Fibroblast of lung (primary cell): ENCODE measurements at regions not wholly inside any gene's neighbourhood (a gene's known extent, or its start where the extent isn't known, plus 50 kb on each side); places are given as distances from the start of the nearest gene placed in this dataset.

ENCODE experiments used
- DNase-seq, 2 donors: peaks; one replicate each; pipeline versions ENCODE4 v3.0.0 to v3.0.0-alpha.2; 2010; ENCODE audit warnings: low read depth in 2 of 2
- H2AFZ ChIP-seq: 2 replicates; pipeline ENCODE4 v1.5.1; 2012; ENCODE audit warnings: low read length, control low read depth, inconsistent platforms
- H3K27ac ChIP-seq: 2 replicates; pipeline ENCODE4 v1.5.1; 2011; ENCODE audit warnings: low read length, control low read depth; ENCODE audit not compliant: insufficient read depth
- H3K27me3 ChIP-seq: 2 replicates; pipeline ENCODE4 v1.5.1; 2011; ENCODE audit warnings: mild to moderate bottlenecking, low read length; ENCODE audit not compliant: control insufficient read depth, insufficient read depth
- H3K36me3 ChIP-seq: 2 replicates; pipeline ENCODE4 v1.5.1; 2011; ENCODE audit warnings: low read length; ENCODE audit not compliant: control insufficient read depth, insufficient read depth
- H3K4me1 ChIP-seq: 2 replicates; pipeline ENCODE4 v1.5.1; 2011; ENCODE audit warnings: low read length; ENCODE audit not compliant: control insufficient read depth, insufficient read depth; ENCODE audit errors: extremely low read depth
- H3K4me2 ChIP-seq: 2 replicates; pipeline ENCODE4 v1.5.1; 2011; ENCODE audit warnings: low read length, control low read depth; ENCODE audit not compliant: insufficient read depth; ENCODE audit errors: extremely low read depth
- H3K4me3 ChIP-seq, 4 experiments: fragments of 200-600 bp in 1 of 4; sonication (generic) in 1 of 4; replicated peaks in 1 of 4; 2 replicates each; pipeline ENCODE4 v1.5.1; 2011 to 2016; ENCODE audit warnings: low read length in 4 of 4, low read depth in 3 of 4, mild to moderate bottlenecking in 3 of 4, control low read depth in 2 of 4, inconsistent platforms in 1 of 4, mixed read lengths in 1 of 4; ENCODE audit not compliant: insufficient read depth in 1 of 4; ENCODE audit errors: control extremely low read depth in 1 of 4
- H3K79me2 ChIP-seq: 2 replicates; pipeline ENCODE4 v1.5.1; 2012; ENCODE audit warnings: mild to moderate bottlenecking, low read length, inconsistent platforms; ENCODE audit not compliant: control insufficient read depth, insufficient read depth
- H3K9ac ChIP-seq: 2 replicates; pipeline ENCODE4 v1.5.1; 2011; ENCODE audit warnings: mild to moderate bottlenecking, low read length, control low read depth; ENCODE audit not compliant: insufficient read depth
- H3K9me3 ChIP-seq: 2 replicates; pipeline ENCODE4 v1.5.1; 2012; ENCODE audit warnings: low read depth, low read length; ENCODE audit not compliant: control insufficient read depth, insufficient read depth
- H4K20me1 ChIP-seq: 2 replicates; pipeline ENCODE4 v1.5.1; 2011; ENCODE audit warnings: low read length; ENCODE audit not compliant: control insufficient read depth, insufficient read depth; ENCODE audit errors: extremely low read depth
- EZH2 ChIP-seq: IDR thresholded peaks from 2 replicates; pipeline ENCODE4 v1.5.1; 2012; ENCODE audit warnings: low read length, control low read depth, mild to moderate bottlenecking; ENCODE audit errors: missing control alignments
- TF ChIP-seq, protein P1 (sequence below), 2 donors: IDR thresholded peaks in 1 of 2; conservative IDR thresholded peaks in 1 of 2; 1 replicate in 1 of 2; 2 replicates in 1 of 2; pipeline ENCODE4 v1.5.1; 2011 to 2012; ENCODE audit warnings: low read length in 2 of 2, control low read depth in 1 of 2, inconsistent platforms in 1 of 2, low read depth in 1 of 2, mild to moderate bottlenecking in 1 of 2

GRCh38 chr7:132023466-132023865 lies 467.0 kb upstream of the PODXL start:
- Histone ChIP-seq H3K4me3 (no peak overlapping the region), H3K36me3 (no peaks in the 10 kb centered on the region), H3K9me3 (no peaks in the 10 kb centered on the region), H4K20me1 (no peaks in the 10 kb centered on the region), H3K9ac (no peak overlapping the region), H3K27me3 (peaks cover 3% of the 10 kb centered on the region), H3K4me1 (no peaks in the 10 kb centered on the region), H2AFZ (no peak overlapping the region), H3K79me2 (no peaks in the 10 kb centered on the region), H3K27ac (no peak overlapping the region), H3K4me2 (no peak overlapping the region)
- no peak for DNase-seq
- TF ChIP-seq, protein P1, sequence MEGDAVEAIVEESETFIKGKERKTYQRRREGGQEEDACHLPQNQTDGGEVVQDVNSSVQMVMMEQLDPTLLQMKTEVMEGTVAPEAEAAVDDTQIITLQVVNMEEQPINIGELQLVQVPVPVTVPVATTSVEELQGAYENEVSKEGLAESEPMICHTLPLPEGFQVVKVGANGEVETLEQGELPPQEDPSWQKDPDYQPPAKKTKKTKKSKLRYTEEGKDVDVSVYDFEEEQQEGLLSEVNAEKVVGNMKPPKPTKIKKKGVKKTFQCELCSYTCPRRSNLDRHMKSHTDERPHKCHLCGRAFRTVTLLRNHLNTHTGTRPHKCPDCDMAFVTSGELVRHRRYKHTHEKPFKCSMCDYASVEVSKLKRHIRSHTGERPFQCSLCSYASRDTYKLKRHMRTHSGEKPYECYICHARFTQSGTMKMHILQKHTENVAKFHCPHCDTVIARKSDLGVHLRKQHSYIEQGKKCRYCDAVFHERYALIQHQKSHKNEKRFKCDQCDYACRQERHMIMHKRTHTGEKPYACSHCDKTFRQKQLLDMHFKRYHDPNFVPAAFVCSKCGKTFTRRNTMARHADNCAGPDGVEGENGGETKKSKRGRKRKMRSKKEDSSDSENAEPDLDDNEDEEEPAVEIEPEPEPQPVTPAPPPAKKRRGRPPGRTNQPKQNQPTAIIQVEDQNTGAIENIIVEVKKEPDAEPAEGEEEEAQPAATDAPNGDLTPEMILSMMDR (conservative IDR thresholded peaks at IDR 0.05 in 1 of 2, IDR thresholded peaks at IDR 0.05 in 1 of 2; ENCODE audit: low read depth in 1 of 2, low read length in 2 of 2) = no peak
- TF ChIP-seq EZH2 = no peak

GRCh38 chr7:132022188-132022587 lies 465.8 kb upstream of the PODXL start:
- Histone ChIP-seq H3K79me2 (no peaks in the 10 kb centered on the region), H3K4me3 (no peak overlapping the region), H3K9ac (no peak overlapping the region), H3K4me2 (no peak overlapping the region), H2AFZ (no peak overlapping the region), H3K27me3 (peaks cover 3% of the 10 kb centered on the region), H3K36me3 (no peaks in the 10 kb centered on the region), H3K9me3 (no peaks in the 10 kb centered on the region), H4K20me1 (no peaks in the 10 kb centered on the region), H3K27ac (no peak overlapping the region), H3K4me1 (no peaks in the 10 kb centered on the region)
- no peak for DNase-seq
- TF ChIP-seq EZH2 = no peak
- TF ChIP-seq, protein P1 (conservative IDR thresholded peaks at IDR 0.05 in 1 of 2, IDR thresholded peaks at IDR 0.05 in 1 of 2; ENCODE audit: low read depth in 1 of 2, low read length in 2 of 2) = no peak

DNA sequence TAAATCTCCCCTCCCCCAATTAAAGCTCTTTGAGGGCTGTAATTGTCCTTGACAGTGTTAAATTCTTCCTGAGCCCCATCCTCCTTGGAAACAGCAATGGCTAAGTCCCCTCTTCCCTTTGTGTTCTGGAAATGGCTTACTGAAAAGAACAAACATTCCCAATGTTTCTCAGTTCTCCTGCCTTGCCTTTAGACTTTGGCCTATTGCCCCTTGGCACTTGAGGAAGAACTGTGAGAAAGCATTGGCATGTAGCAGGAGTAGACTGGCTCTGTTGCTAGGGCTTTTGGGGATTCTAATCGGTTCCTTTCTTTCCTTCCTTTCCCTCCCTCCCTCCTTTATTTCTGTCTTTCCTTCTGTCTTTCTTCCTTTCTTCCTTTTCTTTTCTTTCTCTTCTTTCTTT lies 463.3 kb upstream of the PODXL start:
- no peak for TF ChIP-seq EZH2
- TF ChIP-seq, protein P1 (conservative IDR thresholded peaks at IDR 0.05 in 1 of 2, IDR thresholded peaks at IDR 0.05 in 1 of 2; ENCODE audit: low read depth in 1 of 2, low read length in 2 of 2) = no peak
- Histone ChIP-seq H3K27ac (no peak overlapping the region), H3K4me2 (no peak overlapping the region), H3K79me2 (no peaks in the 10 kb centered on the region), H3K36me3 (no peaks in the 10 kb centered on the region), H3K4me3 (no peak overlapping the region), H4K20me1 (no peaks in the 10 kb centered on the region), H3K9ac (no peak overlapping the region), H3K4me1 (no peaks in the 10 kb centered on the region), H3K27me3 (no peaks in the 10 kb centered on the region), H2AFZ (no peak overlapping the region), H3K9me3 (no peaks in the 10 kb centered on the region)
- no peak for DNase-seq
